Activated CD4-positive, alpha-beta memory T cell treated with anti-CD3 and anti-CD28 coated beads, Interleukin-2, amount 10 ng/mL, durations not matched to agents 7 days and 5 days (primary cell): ENCODE measurements at regions not wholly inside any gene's neighbourhood (a gene's known extent, or its start where the extent isn't known, plus 50 kb on each side); places are given as distances from the start of the nearest gene placed in this dataset.
"Not testable (repeated sequence)": the region's sequence is repeated elsewhere in the genome, so short reads cannot be mapped to it uniquely, and the experiment has no call there.

ENCODE experiments used
- CTCF ChIA-PET: fragments of 350-600 bp; sonication (Branson Sonifier 250); formaldehyde crosslinking; loops from one replicate; lab custom pipeline; 2021; ENCODE audit warnings: antibody characterized with exemption, inconsistent platforms; lab: Charles Lee
- POLR2A ChIA-PET: fragments of 350-600 bp; sonication (Branson Sonifier 250); formaldehyde crosslinking; loops from one replicate; lab custom pipeline; 2021; ENCODE audit warnings: antibody characterized with exemption; lab: Charles Lee
- DNase-seq: peaks from one replicate; pipeline ENCODE4 v3.0.0-alpha.2; 2020
- H3K27ac Mint-ChIP-seq: one replicate; pipeline ENCODE4 v1.8.0; 2021; ENCODE audit warnings: mild to moderate bottlenecking, mixed read lengths
- H3K27me3 Mint-ChIP-seq: one replicate; pipeline ENCODE4 v1.8.0; 2021; ENCODE audit warnings: mixed read lengths
- H3K36me3 Mint-ChIP-seq: one replicate; pipeline ENCODE4 v1.8.0; 2021; ENCODE audit warnings: low read depth, mixed read lengths
- H3K4me1 Mint-ChIP-seq: one replicate; pipeline ENCODE4 v1.8.0; 2021; ENCODE audit warnings: mixed read lengths
- H3K4me3 Mint-ChIP-seq: one replicate; pipeline ENCODE4 v1.8.0; 2021; ENCODE audit warnings: mild to moderate bottlenecking, mixed read lengths
- H3K9me3 Mint-ChIP-seq: one replicate; pipeline ENCODE4 v1.8.0; 2021; ENCODE audit warnings: mixed read lengths

- H3K4me1 Mint-ChIP-seq, result peaks cover 45% of the 10 kb centered on the region
- CTCF ChIA-PET, result interaction anchor here (1.3 to 3.7 kb wide), 2 partner anchors 9 to 16 kb away, joined by 5 to 18 read pairs; no protein-coding TSS in a partner anchor
- peaks cover 41% of the 10 kb centered on the region for H3K36me3 Mint-ChIP-seq
- peaks cover 2% of the 10 kb centered on the region for H3K9me3 Mint-ChIP-seq
- H3K4me3 Mint-ChIP-seq, result no peak overlapping the region
- POLR2A ChIA-PET, result interaction anchor here (3.9 to 5.0 kb wide), 5 partner anchors 8 to 183 kb away, joined by 65 to 118 read pairs (median 93); partner anchors contain the start of gene TAB2
- DNase-seq, result no peak
- peak overlapping the region; percentile 79 for H3K27ac Mint-ChIP-seq
- no peaks in the 10 kb centered on the region for H3K27me3 Mint-ChIP-seq
These were observed 179.9 kb upstream of the TAB2 start for GRCh38 chr6:149137594-149137993.

GRCh38 chr6:149138089-149138488 lies 179.4 kb upstream of the TAB2 start:
- H3K27me3 Mint-ChIP-seq, result no peaks in the 10 kb centered on the region
- H3K36me3 Mint-ChIP-seq, result peaks cover 41% of the 10 kb centered on the region
- H3K9me3 Mint-ChIP-seq, result peaks cover 4% of the 10 kb centered on the region
- no peak for DNase-seq
- H3K4me1 Mint-ChIP-seq, result peaks cover 48% of the 10 kb centered on the region
- CTCF ChIA-PET, result interaction anchor here (0.6 to 3.7 kb wide), 4 partner anchors 10 to 294 kb away, joined by 3 to 18 read pairs (median 9); no protein-coding TSS in a partner anchor
- POLR2A ChIA-PET, result interaction anchor here (3.9 to 5.0 kb wide), 5 partner anchors 9 to 182 kb away, joined by 65 to 118 read pairs (median 93); partner anchors contain the start of gene TAB2
- H3K27ac Mint-ChIP-seq, result peak overlapping the region; percentile 79
- no peak overlapping the region for H3K4me3 Mint-ChIP-seq

- Mint-ChIP-seq H3K9me3 (peaks cover 8% of the 10 kb centered on the region), H3K4me3 (peak overlapping the region; percentile 28), H3K36me3 (peaks cover 43% of the 10 kb centered on the region), H3K27me3 (no peaks in the 10 kb centered on the region), H3K4me1 (peaks cover 55% of the 10 kb centered on the region), H3K27ac (peak overlapping the region; percentile 79)
- no peak for DNase-seq
- POLR2A ChIA-PET, result interaction anchor here (0.6 to 5.0 kb wide), 9 partner anchors 9 to 191 kb away, joined by 3 to 118 read pairs (median 65); partner anchors contain the start of gene TAB2
- CTCF ChIA-PET, result interaction anchor here (0.8 to 3.7 kb wide), 4 partner anchors 11 to 293 kb away, joined by 3 to 18 read pairs (median 12); no protein-coding TSS in a partner anchor
These were observed 178.7 kb upstream of the TAB2 start for GRCh38 chr6:149138699-149139294.

GRCh38 chr6:149139782-149140136 lies 177.8 kb upstream of the TAB2 start:
- Mint-ChIP-seq H3K27ac (peak overlapping the region; percentile 96), H3K4me1 (peaks cover 61% of the 10 kb centered on the region), H3K4me3 (peak overlapping the region; percentile 77), H3K9me3 (peaks cover 9% of the 10 kb centered on the region), H3K27me3 (no peaks in the 10 kb centered on the region), H3K36me3 (peaks cover 50% of the 10 kb centered on the region)
- CTCF ChIA-PET, result interaction anchor here (0.7 to 3.7 kb wide), 9 partner anchors 11 to 292 kb away, joined by 3 to 18 read pairs (median 4); partner anchors contain the start of gene TAB2
- POLR2A ChIA-PET, result interaction anchor here (0.8 to 5.0 kb wide), 19 partner anchors 8 to 369 kb away, joined by 3 to 118 read pairs (median 5); partner anchors contain the start of gene TAB2
- DNase-seq, result no peak

GRCh38 chr6:149140137-149140909 lies 177.2 kb upstream of the TAB2 start:
- H3K27me3 Mint-ChIP-seq, result no peaks in the 10 kb centered on the region
- ChIA-PET CTCF (interaction anchor here (0.7 to 3.7 kb wide), 9 partner anchors 11 to 292 kb away, joined by 3 to 18 read pairs (median 4); partner anchors contain the start of gene TAB2), POLR2A (interaction anchor here (0.7 to 5.0 kb wide), 20 partner anchors 8 to 369 kb away, joined by 3 to 118 read pairs (median 4); partner anchors contain the start of gene TAB2)
- H3K9me3 Mint-ChIP-seq, result peaks cover 9% of the 10 kb centered on the region
- H3K4me1 Mint-ChIP-seq, result peaks cover 63% of the 10 kb centered on the region
- peak; percentile 88 for DNase-seq
- peak overlapping the region; percentile 96 for H3K27ac Mint-ChIP-seq
- H3K4me3 Mint-ChIP-seq, result peak overlapping the region; percentile 77
- H3K36me3 Mint-ChIP-seq, result peaks cover 54% of the 10 kb centered on the region

- Mint-ChIP-seq H3K27ac (peak overlapping the region; percentile 96), H3K9me3 (peaks cover 13% of the 10 kb centered on the region), H3K4me3 (peak overlapping the region; percentile 77), H3K4me1 (peaks cover 68% of the 10 kb centered on the region), H3K36me3 (peaks cover 58% of the 10 kb centered on the region), H3K27me3 (no peaks in the 10 kb centered on the region)
- CTCF ChIA-PET, result interaction anchor here (1.3 to 3.7 kb wide), 5 partner anchors 13 to 176 kb away, joined by 3 to 18 read pairs (median 8); partner anchors contain the start of gene TAB2
- POLR2A ChIA-PET, result interaction anchor here (0.7 to 5.0 kb wide), 20 partner anchors 7 to 368 kb away, joined by 3 to 118 read pairs (median 6); partner anchors contain the start of gene TAB2
- DNase-seq, result no peak
These were observed 176.6 kb upstream of the TAB2 start for GRCh38 chr6:149140910-149141290.

- Mint-ChIP-seq H3K9me3 (peaks cover 15% of the 10 kb centered on the region), H3K27ac (peak overlapping the region; percentile 68), H3K4me1 (peaks cover 81% of the 10 kb centered on the region), H3K4me3 (peak overlapping the region; percentile 23), H3K36me3 (peaks cover 68% of the 10 kb centered on the region), H3K27me3 (no peaks in the 10 kb centered on the region)
- ChIA-PET POLR2A (interaction anchor here (0.9 to 3.3 kb wide), 10 partner anchors 8 to 177 kb away, joined by 3 to 15 read pairs (median 7); no protein-coding TSS in a partner anchor), CTCF (interaction anchor here (1.7 kb wide), 1 partner anchor 10 kb away, joined by 3 read pairs; no protein-coding TSS in a partner anchor)
- no peak for DNase-seq
These were observed 174.5 kb upstream of the TAB2 start for GRCh38 chr6:149142924-149143429.

- not testable (repeated sequence) for DNase-seq, H3K27me3 Mint-ChIP-seq
- POLR2A ChIA-PET, result interaction anchor here (1.2 to 1.9 kb wide), 2 partner anchors 17 to 61 kb away, joined by 5 to 6 read pairs; no protein-coding TSS in a partner anchor
- peak overlapping the region; percentile 91 for H3K27ac Mint-ChIP-seq
- peaks cover 86% of the 10 kb centered on the region for H3K4me1 Mint-ChIP-seq
- peak overlapping the region; percentile 39 for H3K4me3 Mint-ChIP-seq
- peaks cover 15% of the 10 kb centered on the region for H3K9me3 Mint-ChIP-seq
- H3K36me3 Mint-ChIP-seq, result peaks cover 83% of the 10 kb centered on the region
- CTCF ChIA-PET, result interaction anchor here (1.2 kb wide), 1 partner anchor 13 kb away, joined by 3 read pairs; no protein-coding TSS in a partner anchor
These were observed 171.7 kb upstream of the TAB2 start for GRCh38 chr6:149145800-149146199.

GRCh38 chr6:149147195-149147594 lies 170.3 kb upstream of the TAB2 start:
- H3K27me3 Mint-ChIP-seq, result no peaks in the 10 kb centered on the region
- ChIA-PET POLR2A (interaction anchor here (0.8 to 8.7 kb wide), 14 partner anchors 7 to 178 kb away, joined by 3 to 169 read pairs (median 14); partner anchors contain the start of gene TAB2), CTCF (interaction anchor here (0.7 to 1.5 kb wide), 4 partner anchors 16 to 285 kb away, joined by 3 to 7 read pairs (median 5); no protein-coding TSS in a partner anchor)
- peak overlapping the region; percentile 39 for H3K4me3 Mint-ChIP-seq
- no peak for DNase-seq
- H3K36me3 Mint-ChIP-seq, result peaks cover 82% of the 10 kb centered on the region
- H3K27ac Mint-ChIP-seq, result peak overlapping the region; percentile 91
- peaks cover 20% of the 10 kb centered on the region for H3K9me3 Mint-ChIP-seq
- H3K4me1 Mint-ChIP-seq, result peaks cover 87% of the 10 kb centered on the region

GRCh38 chr6:149147938-149148718 lies 169.4 kb upstream of the TAB2 start:
- POLR2A ChIA-PET, result interaction anchor here (0.8 to 8.7 kb wide), 18 partner anchors 8 to 177 kb away, joined by 3 to 169 read pairs (median 5); partner anchors contain the start of gene TAB2
- H3K36me3 Mint-ChIP-seq, result peaks cover 82% of the 10 kb centered on the region

GRCh38 chr6:149149653-149150052 lies 167.9 kb upstream of the TAB2 start:
- peak overlapping the region; percentile 91 for H3K27ac Mint-ChIP-seq

More at GRCh38 chr6:149147938-149148718, 169.4 kb upstream of the TAB2 start:
- H3K4me1 Mint-ChIP-seq, result peaks cover 91% of the 10 kb centered on the region
- peak; percentile 50 for DNase-seq
- H3K27ac Mint-ChIP-seq, result peak overlapping the region; percentile 91
- CTCF ChIA-PET, result interaction anchor here (1.3 to 1.5 kb wide), 3 partner anchors 17 to 65 kb away, joined by 3 to 7 read pairs (median 7); no protein-coding TSS in a partner anchor
- peaks cover 17% of the 10 kb centered on the region for H3K9me3 Mint-ChIP-seq
- H3K4me3 Mint-ChIP-seq, result peak overlapping the region; percentile 44
- no peaks in the 10 kb centered on the region for H3K27me3 Mint-ChIP-seq

More at GRCh38 chr6:149149653-149150052, 167.9 kb upstream of the TAB2 start:
- no peak overlapping the region for H3K4me3 Mint-ChIP-seq
- ChIA-PET POLR2A (interaction anchor here (2.5 to 8.7 kb wide), 6 partner anchors 19 to 172 kb away, joined by 14 to 198 read pairs (median 108); partner anchors contain the start of gene TAB2), CTCF (no interaction called here)
- no peak for DNase-seq
- peaks cover 82% of the 10 kb centered on the region for H3K36me3 Mint-ChIP-seq
- H3K27me3 Mint-ChIP-seq, result no peaks in the 10 kb centered on the region
- H3K4me1 Mint-ChIP-seq, result peaks cover 95% of the 10 kb centered on the region
- H3K9me3 Mint-ChIP-seq, result peaks cover 16% of the 10 kb centered on the region
